Aorta (tissue), 5 donors: ENCODE measurements at regions not wholly inside any gene's neighbourhood (a gene's known extent, or its start where the extent isn't known, plus 50 kb on each side); places are given as distances from the start of the nearest gene placed in this dataset.
"Not testable (repeated sequence)": the region's sequence is repeated elsewhere in the genome, so short reads cannot be mapped to it uniquely, and the experiment has no call there.

Experiments used
- ATAC-seq: fragments of 200-7000 bp; cut with Tn5 transposase; one replicate; pipeline ENCODE4 v1.9.1; 2022; ENCODE audit warnings: moderate library complexity; ENCODE audit not compliant: low FRiP score
- DNase-seq, 2 donors: peaks; one replicate each; pipeline ENCODE4 v3.0.0-alpha.2; 2020
- H3K27ac ChIP-seq, 2 donors: one replicate each; pipeline ENCODE4 v1.5.1; 2013; ENCODE audit warnings: low read length in 2 of 2, mild to moderate bottlenecking in 2 of 2, moderate library complexity in 2 of 2, control low read depth in 1 of 2, inconsistent platforms in 1 of 2, low read depth in 1 of 2
- H3K27me3 ChIP-seq, 2 donors: one replicate each; pipeline ENCODE4 v1.6.1; 2013; ENCODE audit warnings: control low read depth in 1 of 2, low read length in 1 of 2, mild to moderate bottlenecking in 1 of 2, moderate library complexity in 1 of 2; ENCODE audit not compliant: insufficient read depth in 2 of 2, control insufficient read depth in 1 of 2
- H3K36me3 ChIP-seq, 2 donors: one replicate each; pipeline ENCODE4 v1.6.1; 2013; ENCODE audit warnings: control low read depth in 1 of 2, low read length in 1 of 2, mild to moderate bottlenecking in 1 of 2; ENCODE audit not compliant: insufficient read depth in 2 of 2, control insufficient read depth in 1 of 2
- H3K4me1 ChIP-seq, 2 donors: one replicate each; pipeline ENCODE4 v1.6.1; 2013; ENCODE audit warnings: low read length in 2 of 2, control low read depth in 1 of 2, mild to moderate bottlenecking in 1 of 2, moderate library complexity in 1 of 2; ENCODE audit not compliant: insufficient read depth in 2 of 2, control insufficient read depth in 1 of 2
- H3K4me3 ChIP-seq, 2 donors: one replicate each; pipeline ENCODE4 v1.5.1; 2013; ENCODE audit warnings: low read length in 2 of 2, control low read depth in 1 of 2, mild to moderate bottlenecking in 1 of 2
- H3K9me3 ChIP-seq: one replicate; pipeline ENCODE4 v1.6.1; 2013; ENCODE audit warnings: mild to moderate bottlenecking, low read length; ENCODE audit not compliant: control insufficient read depth
- WGBS, 2 donors: extraction: QIAGEN DNeasy Blood & Tissue Kit; methylation state at CpG; one replicate each; pipeline ENCODE4 v1.1.7; 2013; 5-methylcytosine and 5-hydroxymethylcytosine counted together
- intact Hi-C, 2 donors: fragments of 100-400 bp; cut with DNase I; formaldehyde crosslinking; loops; one replicate each; pipeline versions ENCODE4 v1.14.2 to v1.15.0; 2022
- donor health status: healthy with polysubstance abuse.
- donor health status: Bipolar disorder and iron deficiency.
- donor health status: DM: no; HTN: no; CAD: no.
- donor health status: DM: no; HTN: no; CAD: no.
- donor health status: DM: yes; HTN: yes; CAD: no.

DNA sequence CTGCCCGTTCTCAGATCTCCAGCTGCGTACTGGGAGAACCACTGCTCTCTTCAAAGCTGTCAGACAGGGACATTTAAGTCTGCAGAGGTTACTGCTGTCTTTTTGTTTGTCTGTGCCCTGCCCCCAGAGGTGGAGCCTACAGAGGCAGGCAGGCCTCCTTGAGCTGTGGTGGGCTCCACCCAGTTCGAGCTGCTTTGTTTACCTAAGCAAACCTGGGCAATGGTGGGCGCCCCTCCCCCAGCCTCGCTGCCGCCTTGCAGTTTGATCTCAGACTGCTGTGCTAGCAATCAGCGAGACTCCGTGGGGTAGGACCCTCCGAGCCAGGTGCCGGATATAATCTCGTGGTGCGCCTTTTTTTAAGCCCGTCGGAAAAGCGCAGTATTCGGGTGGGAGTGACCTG lies 66.2 kb upstream of the GPR141 start:
- ATAC-seq, H3K9me3 ChIP-seq, H3K27me3 ChIP-seq, H3K4me1 ChIP-seq, intact Hi-C loops, H3K36me3 ChIP-seq, H3K27ac ChIP-seq, DNase-seq, H3K4me3 ChIP-seq: not testable (repeated sequence)
- 83 to 86% methylated on average over 11 to 15 of the region's 16 CpGs for WGBS, 2 donors

DNA sequence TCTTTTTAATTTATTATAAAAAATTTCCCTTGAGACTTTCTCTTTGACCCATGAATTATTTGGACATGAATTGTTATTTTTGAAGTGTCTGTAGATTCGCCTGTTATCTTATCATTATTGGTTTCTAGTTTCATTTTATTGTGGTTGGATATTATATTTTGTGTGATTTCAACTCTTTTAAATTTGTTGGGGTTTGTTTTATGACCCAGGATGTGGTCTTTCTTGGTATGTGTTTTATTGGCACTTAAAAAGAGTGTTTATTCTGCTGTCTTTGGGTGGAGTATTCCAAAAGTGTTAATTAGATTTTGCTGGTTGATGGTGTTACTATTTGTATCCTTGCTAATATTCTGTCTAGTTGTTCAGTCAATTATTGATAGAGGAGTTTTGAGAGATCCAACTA lies 50.5 kb upstream of the GPR141 start:
- 34 to 47% methylated on average over 1 of the region's 1 CpG for WGBS, 2 donors
- Histone ChIP-seq H3K9me3 (peaks cover 3% of the 10 kb centered on the region), H3K27me3 (no peaks in the 10 kb centered on the region), H3K4me1 (no peaks in the 10 kb centered on the region), H3K4me3 (no peak overlapping the region), H3K27ac (no peak overlapping the region), H3K36me3 (no peaks in the 10 kb centered on the region)
- DNase-seq (no peak), ATAC-seq (no peak)
- intact Hi-C loops, result no loop called here
